SK-N-SH (cell line): ENCODE measurements at regions not wholly inside any gene's neighbourhood (a gene's known extent, or its start where the extent isn't known, plus 50 kb on each side); places are given as distances from the start of the nearest gene placed in this dataset.

Experiments
- CHD2 ChIP-seq: fragments of 150-350 bp; IDR thresholded peaks from 2 replicates; pipeline ENCODE4 v1.6.1; 2018; ENCODE audit warnings: low read length; ENCODE audit not compliant: partially characterized antibody
- CTCF ChIP-seq: fragments of 200-600 bp; sonication (generic); IDR thresholded peaks from 2 replicates; pipeline ENCODE4 v1.6.1; 2017; ENCODE audit warnings: antibody characterized with exemption, mild to moderate bottlenecking, moderate library complexity
- FOXJ3 ChIP-seq: sonication (generic); formaldehyde crosslinking; IDR thresholded peaks from 2 replicates; pipeline ENCODE4 v1.5.1; 2020; ENCODE audit warnings: mild to moderate bottlenecking, missing genetic modification reagents
- FOXM1 ChIP-seq: IDR thresholded peaks from 2 replicates; pipeline ENCODE4 v1.4.0; 2012; ENCODE audit warnings: low read depth, mild to moderate bottlenecking
- GABPA ChIP-seq: IDR thresholded peaks from 2 replicates; pipeline ENCODE4 v1.4.0; 2012; ENCODE audit warnings: low read depth, mild to moderate bottlenecking
- RFX5 ChIP-seq: IDR thresholded peaks from 2 replicates; pipeline ENCODE4 v1.6.1; 2012; ENCODE audit warnings: mild to moderate bottlenecking, improper control_type of control experiment, low read length
- TCF12 ChIP-seq: IDR thresholded peaks from 2 replicates; pipeline ENCODE4 v1.4.0; 2012
- YY1 ChIP-seq: IDR thresholded peaks from 2 replicates; pipeline ENCODE4 v1.4.0; 2012; ENCODE audit warnings: low read depth, mild to moderate bottlenecking
- TF ChIP-seq, protein P1 (sequence below): IDR thresholded peaks from 2 replicates; pipeline ENCODE4 v1.4.0; 2012; ENCODE audit warnings: low read depth
- TF ChIP-seq, protein P2 (sequence below): fragments of 150-350 bp; IDR thresholded peaks from 2 replicates; pipeline ENCODE4 v1.6.1; 2017; ENCODE audit warnings: antibody characterized with exemption, low read length, low read depth, borderline replicate concordance

- TF ChIP-seq YY1 = no peak
- TF ChIP-seq, protein P1, sequence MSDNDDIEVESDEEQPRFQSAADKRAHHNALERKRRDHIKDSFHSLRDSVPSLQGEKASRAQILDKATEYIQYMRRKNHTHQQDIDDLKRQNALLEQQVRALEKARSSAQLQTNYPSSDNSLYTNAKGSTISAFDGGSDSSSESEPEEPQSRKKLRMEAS = no peak
- no peak for TF ChIP-seq CTCF
- TF ChIP-seq CHD2 = no peak
- TF ChIP-seq FOXJ3 (CRISPR knock-in tag) = no peak
- TF ChIP-seq TCF12 = no peak
- TF ChIP-seq FOXM1 = no peak
- no peak for TF ChIP-seq RFX5
- no peak for TF ChIP-seq GABPA
- TF ChIP-seq, protein P2, sequence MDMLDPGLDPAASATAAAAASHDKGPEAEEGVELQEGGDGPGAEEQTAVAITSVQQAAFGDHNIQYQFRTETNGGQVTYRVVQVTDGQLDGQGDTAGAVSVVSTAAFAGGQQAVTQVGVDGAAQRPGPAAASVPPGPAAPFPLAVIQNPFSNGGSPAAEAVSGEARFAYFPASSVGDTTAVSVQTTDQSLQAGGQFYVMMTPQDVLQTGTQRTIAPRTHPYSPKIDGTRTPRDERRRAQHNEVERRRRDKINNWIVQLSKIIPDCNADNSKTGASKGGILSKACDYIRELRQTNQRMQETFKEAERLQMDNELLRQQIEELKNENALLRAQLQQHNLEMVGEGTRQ = no peak
Measured at GRCh38 chr16:52629296-52629695, 82.4 kb upstream of the TOX3 start.
